Astrocyte (in vitro differentiated cells and primary cell): ENCODE measurements at regions not wholly inside any gene's neighbourhood (a gene's known extent, or its start where the extent isn't known, plus 50 kb on each side); places are given as distances from the start of the nearest gene placed in this dataset.

Experiments used
- CTCF ChIP-seq: IDR thresholded peaks from 2 replicates; pipeline ENCODE4 v1.5.1; 2011; ENCODE audit warnings: low read depth, mild to moderate bottlenecking, inconsistent platforms, low read length, moderate library complexity; ENCODE audit not compliant: insufficient read depth
- EZH2 ChIP-seq: IDR thresholded peaks from 2 replicates; pipeline ENCODE4 v1.6.1; 2012; ENCODE audit warnings: mild to moderate bottlenecking, low read length, inconsistent platforms; ENCODE audit not compliant: insufficient read depth

DNA sequence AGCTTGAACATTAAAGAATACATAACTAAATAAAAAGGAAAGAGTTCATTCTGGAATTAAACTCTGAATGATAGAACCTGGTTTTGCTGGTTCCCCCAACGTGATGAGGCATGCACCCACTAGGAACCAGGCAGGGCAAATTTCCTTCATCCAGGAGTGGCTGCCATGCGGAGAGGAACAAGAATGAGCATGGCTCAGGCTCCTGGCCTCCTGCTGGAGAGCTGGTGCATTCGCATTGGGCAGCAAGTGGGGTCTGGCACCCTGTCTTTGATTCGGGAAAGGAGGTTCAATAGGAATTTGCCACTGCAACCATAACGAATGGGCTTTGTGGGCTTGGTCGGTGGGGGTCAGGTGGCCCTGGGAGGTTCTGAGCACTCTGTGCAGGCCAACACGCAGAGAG is 169.8 kb upstream of the TENM4 start:
- no peak for TF ChIP-seq CTCF
- no peak for TF ChIP-seq EZH2
